ENCODE measurements at regions not wholly inside any gene's neighbourhood (a gene's known extent, or its start where the extent isn't known, plus 50 kb on each side); places are given as distances from the start of the nearest gene placed in this dataset.
A peak's percentile ranks its signal among the peaks of the same experiment; 100 is the strongest.

GRCh38 chr4:59825104-59825503 lies 1375.0 kb upstream of the ADGRL3 start:
- intact Hi-C loops (cut with micrococcal nuclease) (no loop called here), dilution Hi-C loops (cut with MboI; ENCODE audit: extremely low pct_ligation_motif_present, low sequenced_read_pairs) (no loop called here)
- no TSS peak for BruUV-seq (replicated peaks)
- Histone ChIP-seq H3K27ac (ENCODE audit: insufficient read depth, low read depth, low read length) (no peak overlapping the region), H3K4me3 (replicated peaks in 1 of 3; ENCODE audit: insufficient read depth in 1 of 3, low read depth in 1 of 3, low read length in 3 of 3) (no peak overlapping the region), H3K27me3 (ENCODE audit: control insufficient read depth in 2 of 2, insufficient read depth in 2 of 2, low read length in 2 of 2) (no peaks in the 10 kb centered on the region), H3K79me2 (ENCODE audit: control insufficient read depth, insufficient read depth, low read length) (no peaks in the 10 kb centered on the region), H3K4me1 (ENCODE audit: control insufficient read depth, extremely low read depth, insufficient read depth, low read length) (no peaks in the 10 kb centered on the region), H3K9me3 (replicated peaks; ENCODE audit: control insufficient read depth, insufficient read depth, low read length) (no peaks in the 10 kb centered on the region), H3K9me1 (replicated peaks; ENCODE audit: control insufficient read depth, extremely low read depth, insufficient read depth, low read length) (no peaks in the 10 kb centered on the region), H3K9ac (replicated peaks; ENCODE audit: extremely low read depth, insufficient read depth, low read length) (no peak overlapping the region), H2AFZ (ENCODE audit: low read depth, low read length) (peak overlapping the region; percentile 54), H3K4me2 (ENCODE audit: insufficient read depth, low read length) (no peak overlapping the region), H3K36me3 (ENCODE audit: control insufficient read depth in 2 of 2, extremely low read depth in 1 of 2, insufficient read depth in 2 of 2, low read length in 2 of 2) (no peaks in the 10 kb centered on the region), H4K20me1 (replicated peaks; ENCODE audit: control insufficient read depth, extremely low read depth, insufficient read depth, low read length) (no peaks in the 10 kb centered on the region)
- FAIRE-seq (no peak), DNase-seq (ENCODE audit: low read depth, low spot score) (no peak)
- TF ChIP-seq EZH2 (IDR thresholded peaks at IDR 0.05; ENCODE audit: borderline replicate concordance, low read depth, low read length, severe bottlenecking) (no peak), POLR2A (IDR thresholded peaks at IDR 0.05; ENCODE audit: low read depth, low read length) (no peak), GATA2 (IDR thresholded peaks at IDR 0.05; ENCODE audit: insufficient read depth, insufficient read length, low read depth, low read length) (no peak), CTCF (IDR thresholded peaks at IDR 0.05; ENCODE audit: extremely low read depth in 1 of 2, insufficient read depth in 1 of 2, low read depth in 1 of 2, low read length in 2 of 2) (no peak), POLR2AphosphoS5 (IDR thresholded peaks at IDR 0.05; ENCODE audit: insufficient read depth, low read depth, low read length) (no peak), FOS (IDR thresholded peaks at IDR 0.05; ENCODE audit: borderline replicate concordance, insufficient read depth, low read length) (no peak), MAX (IDR thresholded peaks at IDR 0.05; ENCODE audit: insufficient read depth, insufficient read length) (no peak), MYC (IDR thresholded peaks at IDR 0.05; ENCODE audit: low read depth, low read length) (no peak), JUN (IDR thresholded peaks at IDR 0.05; ENCODE audit: borderline replicate concordance, insufficient read depth, insufficient read length, low read depth) (no peak)
- CTCF ChIA-PET = no interaction called here
- POLR2A ChIA-PET = no interaction called here
